ENCODE measurements at regions not wholly inside any gene's neighbourhood (a gene's known extent, or its start where the extent isn't known, plus 50 kb on each side); places are given as distances from the start of the nearest gene placed in this dataset.

DNA sequence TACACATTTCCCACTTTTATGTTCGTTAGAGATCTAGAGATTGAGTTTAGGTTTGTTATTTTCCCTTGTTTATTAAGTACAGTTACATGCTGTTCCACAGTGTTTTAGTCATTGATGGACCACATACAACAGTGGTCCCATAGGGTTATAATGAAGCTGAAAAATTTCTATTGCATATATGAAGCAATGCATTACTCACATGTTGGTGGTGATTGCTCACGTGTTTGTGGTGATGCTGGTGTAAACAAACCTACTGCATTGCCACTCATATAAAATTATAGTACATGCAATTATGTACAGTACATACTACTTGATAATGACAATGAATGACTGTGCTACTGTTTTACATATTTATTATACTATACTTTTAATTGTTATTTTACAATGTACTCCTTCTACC is 51.0 kb upstream of the NXPH2 start:
- Histone ChIP-seq H3K4me1 (ENCODE audit: insufficient read depth, low read length, poor library complexity, severe bottlenecking) (no peaks in the 10 kb centered on the region), H3K9ac (ENCODE audit: low read depth, low read length, poor library complexity, severe bottlenecking) (no peak overlapping the region), H3K4me2 (ENCODE audit: low read depth, low read length, poor library complexity, severe bottlenecking) (no peak overlapping the region), H3K9me3 (ENCODE audit: insufficient read depth, low read depth, low read length) (no peaks in the 10 kb centered on the region), H3F3A (ENCODE audit: low read depth) (no peaks in the 10 kb centered on the region), H3K9me2 (replicated peaks; ENCODE audit: low read depth, low read length) (no peaks in the 10 kb centered on the region), H3K79me2 (ENCODE audit: insufficient read depth, low read length) (no peaks in the 10 kb centered on the region), H2AFZ (ENCODE audit: low read length) (no peak overlapping the region), H3K4me3 (ENCODE audit: low read length, poor library complexity, severe bottlenecking) (no peak overlapping the region), H3K27me3 (ENCODE audit: insufficient read depth, low read length, poor library complexity, severe bottlenecking) (no peaks in the 10 kb centered on the region), H3K36me3 (ENCODE audit: insufficient read depth, low read length) (no peaks in the 10 kb centered on the region), H4K20me1 (ENCODE audit: insufficient read depth, low read length, poor library complexity, severe bottlenecking) (no peaks in the 10 kb centered on the region)
- TF ChIP-seq, protein P1, sequence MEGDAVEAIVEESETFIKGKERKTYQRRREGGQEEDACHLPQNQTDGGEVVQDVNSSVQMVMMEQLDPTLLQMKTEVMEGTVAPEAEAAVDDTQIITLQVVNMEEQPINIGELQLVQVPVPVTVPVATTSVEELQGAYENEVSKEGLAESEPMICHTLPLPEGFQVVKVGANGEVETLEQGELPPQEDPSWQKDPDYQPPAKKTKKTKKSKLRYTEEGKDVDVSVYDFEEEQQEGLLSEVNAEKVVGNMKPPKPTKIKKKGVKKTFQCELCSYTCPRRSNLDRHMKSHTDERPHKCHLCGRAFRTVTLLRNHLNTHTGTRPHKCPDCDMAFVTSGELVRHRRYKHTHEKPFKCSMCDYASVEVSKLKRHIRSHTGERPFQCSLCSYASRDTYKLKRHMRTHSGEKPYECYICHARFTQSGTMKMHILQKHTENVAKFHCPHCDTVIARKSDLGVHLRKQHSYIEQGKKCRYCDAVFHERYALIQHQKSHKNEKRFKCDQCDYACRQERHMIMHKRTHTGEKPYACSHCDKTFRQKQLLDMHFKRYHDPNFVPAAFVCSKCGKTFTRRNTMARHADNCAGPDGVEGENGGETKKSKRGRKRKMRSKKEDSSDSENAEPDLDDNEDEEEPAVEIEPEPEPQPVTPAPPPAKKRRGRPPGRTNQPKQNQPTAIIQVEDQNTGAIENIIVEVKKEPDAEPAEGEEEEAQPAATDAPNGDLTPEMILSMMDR (conservative IDR thresholded peaks at IDR 0.05; ENCODE audit: low read length), result no peak

DNA sequence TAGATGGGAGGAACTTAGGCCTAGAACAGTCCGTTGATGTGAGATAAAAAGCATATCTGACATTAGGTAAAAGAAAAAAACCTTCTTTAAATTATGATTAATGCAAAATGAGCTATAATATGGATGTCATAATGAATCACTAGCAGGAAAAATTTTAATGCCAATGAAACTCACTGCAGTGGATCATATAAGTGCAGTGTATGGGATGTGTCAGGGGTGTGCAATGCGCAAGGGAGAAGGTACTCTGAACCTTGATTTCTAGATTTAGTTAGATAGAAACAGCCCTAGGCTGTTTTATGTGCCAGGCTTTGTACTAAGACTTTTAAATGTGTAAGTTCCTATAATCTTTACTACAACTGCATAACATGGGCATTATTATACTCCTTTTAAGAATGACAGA is 50.4 kb upstream of the NXPH2 start:
- H3K36me3 ChIP-seq (ENCODE audit: insufficient read depth, low read length), result no peaks in the 10 kb centered on the region
- no peaks in the 10 kb centered on the region for H4K20me1 ChIP-seq (ENCODE audit: insufficient read depth, low read length, poor library complexity, severe bottlenecking)
- no peaks in the 10 kb centered on the region for H3K9me2 ChIP-seq (replicated peaks; ENCODE audit: low read depth, low read length)
- H3K4me2 ChIP-seq (ENCODE audit: low read depth, low read length, poor library complexity, severe bottlenecking), result no peak overlapping the region
- no peaks in the 10 kb centered on the region for H3K27me3 ChIP-seq (ENCODE audit: insufficient read depth, low read length, poor library complexity, severe bottlenecking)
- H3K79me2 ChIP-seq (ENCODE audit: insufficient read depth, low read length), result no peaks in the 10 kb centered on the region
- no peaks in the 10 kb centered on the region for H3F3A ChIP-seq (ENCODE audit: low read depth)
- no peak overlapping the region for H3K4me3 ChIP-seq (ENCODE audit: low read length, poor library complexity, severe bottlenecking)
- no peaks in the 10 kb centered on the region for H3K9me3 ChIP-seq (ENCODE audit: insufficient read depth, low read depth, low read length)
- no peak overlapping the region for H3K9ac ChIP-seq (ENCODE audit: low read depth, low read length, poor library complexity, severe bottlenecking)
- no peaks in the 10 kb centered on the region for H3K4me1 ChIP-seq (ENCODE audit: insufficient read depth, low read length, poor library complexity, severe bottlenecking)
- H2AFZ ChIP-seq (ENCODE audit: low read length), result no peak overlapping the region
- no peak for TF ChIP-seq EZH2phosphoT487 (IDR thresholded peaks at IDR 0.05; ENCODE audit: borderline replicate concordance)
- TF ChIP-seq, protein P1 (conservative IDR thresholded peaks at IDR 0.05; ENCODE audit: low read length), result no peak
